A673 (cell line): ENCODE measurements at regions not wholly inside any gene's neighbourhood (a gene's known extent, or its start where the extent isn't known, plus 50 kb on each side); places are given as distances from the start of the nearest gene placed in this dataset.

Experiments
- BruUV-seq: library from RNA; stranded (reverse); fragments of 400-500 nt; replicated peaks from 2 replicates; lab custom pipeline; 2021; lab: Mats Ljungman, UMichigan
- CTCF ChIA-PET: fragments of 300-600 bp; sonication (Branson Sonifier 250); formaldehyde crosslinking; loops from one replicate; lab custom pipeline; 2022; ENCODE audit warnings: antibody characterized with exemption; lab: Charles Lee
- POLR2A ChIA-PET: fragments of 300-600 bp; sonication (Branson Sonifier 250); formaldehyde crosslinking; loops from one replicate; lab custom pipeline; 2022; ENCODE audit warnings: antibody characterized with exemption; ENCODE audit not compliant: low non-redundant PET; lab: Charles Lee
- DNase-seq: peaks from one replicate; pipeline ENCODE4 v3.0.0-alpha.2; 2015; ENCODE audit warnings: low spot score
- H3K27ac ChIP-seq: fragments of 200-600 bp; sonication (generic); 2 replicates; pipeline ENCODE4 v1.5.1; 2016; ENCODE audit warnings: mixed run types, low read depth, mild to moderate bottlenecking, mixed read lengths, antibody characterized with exemption, low read length; ENCODE audit not compliant: poor library complexity, severe bottlenecking
- H3K27me3 ChIP-seq: fragments of 200-600 bp; sonication (generic); replicated peaks from 2 replicates; pipeline ENCODE4 v1.6.1; 2017; ENCODE audit warnings: mixed run types, low read depth, mild to moderate bottlenecking, mixed read lengths, antibody characterized with exemption, low read length; ENCODE audit not compliant: insufficient read depth, poor library complexity
- H3K36me3 ChIP-seq: fragments of 200-600 bp; sonication (generic); 2 replicates; pipeline ENCODE4 v1.6.1; 2016; ENCODE audit warnings: mixed run types, mild to moderate bottlenecking, mixed read lengths, antibody characterized with exemption, low read length; ENCODE audit not compliant: insufficient read depth, poor library complexity, severe bottlenecking
- H3K4me1 ChIP-seq: fragments of 200-600 bp; sonication (generic); 2 replicates; pipeline ENCODE4 v1.6.1; 2017; ENCODE audit warnings: mixed run types, mild to moderate bottlenecking, mixed read lengths, antibody characterized with exemption, low read length; ENCODE audit not compliant: insufficient read depth, poor library complexity, severe bottlenecking
- H3K4me3 ChIP-seq: fragments of 200-600 bp; sonication (generic); 2 replicates; pipeline ENCODE4 v1.5.1; 2016; ENCODE audit warnings: low read depth, mixed run types, mild to moderate bottlenecking, mixed read lengths, low read length; ENCODE audit not compliant: poor library complexity, severe bottlenecking
- H3K9me3 ChIP-seq: fragments of 200-600 bp; sonication (generic); 2 replicates; pipeline ENCODE4 v1.6.1; 2016; ENCODE audit warnings: mixed run types, low read depth, mild to moderate bottlenecking, mixed read lengths, antibody characterized with exemption, low read length; ENCODE audit not compliant: poor library complexity, severe bottlenecking
- CTCF ChIP-seq: fragments of 300-800, 200-600 bp; sonication (generic); conservative IDR thresholded peaks from 2 replicates; pipeline ENCODE4 v1.5.1; 2017; ENCODE audit warnings: low read depth, mild to moderate bottlenecking, antibody characterized with exemption, low read length, moderate library complexity, mixed read lengths
- EZH2 ChIP-seq: fragments of 200-600 bp; sonication (generic); IDR thresholded peaks from 2 replicates; pipeline ENCODE4 v1.6.1; 2017; ENCODE audit warnings: borderline replicate concordance, low read depth, mild to moderate bottlenecking, mixed read lengths, antibody characterized with exemption, low read length; ENCODE audit not compliant: poor library complexity, severe bottlenecking
- intact Hi-C: fragments of 100-400 bp; cut with micrococcal nuclease; formaldehyde crosslinking; loops from one replicate; pipeline ENCODE4 v1.10.0; 2022; ENCODE audit not compliant: unreplicated experiment

- BruUV-seq, result no TSS peak
- H3K4me3 ChIP-seq, result no peak overlapping the region
- H3K27ac ChIP-seq, result no peak overlapping the region
- peaks cover 30% of the 10 kb centered on the region for H3K27me3 ChIP-seq
- no peaks in the 10 kb centered on the region for H3K36me3 ChIP-seq
- ChIA-PET CTCF (no interaction called here), POLR2A (no interaction called here)
- H3K4me1 ChIP-seq, result no peaks in the 10 kb centered on the region
- H3K9me3 ChIP-seq, result no peaks in the 10 kb centered on the region
- no peak for TF ChIP-seq CTCF
- no peak for TF ChIP-seq EZH2
- intact Hi-C loops, result no loop called here
- DNase-seq, result no peak
These were observed 135.2 kb upstream of the CPHXL start for GRCh38 chr16:75861311-75862097.

DNA sequence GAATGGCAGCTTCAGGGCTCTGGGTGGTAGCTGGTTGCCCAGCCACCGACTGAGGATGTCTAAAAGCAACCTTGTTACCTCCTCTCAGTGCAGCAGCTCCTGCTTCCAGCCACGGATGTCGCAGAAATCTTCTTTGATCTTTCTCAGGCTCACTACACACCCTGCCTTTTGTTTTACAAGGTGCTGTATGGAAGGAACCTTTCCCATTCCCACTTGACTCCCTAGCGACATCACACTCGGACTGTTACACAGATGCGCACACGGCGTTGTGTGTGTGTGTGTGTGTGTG lies 135.8 kb upstream of the CPHXL start:
- Histone ChIP-seq H3K4me3 (no peak overlapping the region), H3K27me3 (peaks cover 30% of the 10 kb centered on the region), H3K9me3 (no peaks in the 10 kb centered on the region), H3K36me3 (no peaks in the 10 kb centered on the region), H3K4me1 (no peaks in the 10 kb centered on the region), H3K27ac (no peak overlapping the region)
- POLR2A ChIA-PET, result no interaction called here
- CTCF ChIA-PET, result no interaction called here
- intact Hi-C loops, result no loop called here
- DNase-seq, result no peak
- TF ChIP-seq EZH2 (no peak), CTCF (no peak)
- BruUV-seq, result no TSS peak

GRCh38 chr16:75864243-75864642 lies 138.0 kb upstream of the CPHXL start:
- Histone ChIP-seq H3K36me3 (no peaks in the 10 kb centered on the region), H3K27ac (no peak overlapping the region), H3K9me3 (no peaks in the 10 kb centered on the region), H3K4me1 (no peaks in the 10 kb centered on the region), H3K4me3 (no peak overlapping the region), H3K27me3 (peaks cover 26% of the 10 kb centered on the region)
- TF ChIP-seq CTCF (no peak), EZH2 (no peak)
- intact Hi-C loops, result no loop called here
- POLR2A ChIA-PET, result no interaction called here
- no peak for DNase-seq
- BruUV-seq, result no TSS peak
- CTCF ChIA-PET, result no interaction called here
